PC-9 (cell line): ENCODE measurements at regions not wholly inside any gene's neighbourhood (a gene's known extent, or its start where the extent isn't known, plus 50 kb on each side); places are given as distances from the start of the nearest gene placed in this dataset.

Experiments used
- EZH2 ChIP-seq: fragments of 200-600 bp; sonication (generic); IDR thresholded peaks from 2 replicates; pipeline ENCODE4 v1.8.0; 2017; ENCODE audit warnings: antibody characterized with exemption, low read depth
- TF ChIP-seq, protein P1 (sequence below): fragments of 200-600 bp; sonication (generic); conservative IDR thresholded peaks from 2 replicates; pipeline ENCODE4 v1.6.1; 2017; ENCODE audit warnings: mixed run types, antibody characterized with exemption, mild to moderate bottlenecking, moderate library complexity

DNA sequence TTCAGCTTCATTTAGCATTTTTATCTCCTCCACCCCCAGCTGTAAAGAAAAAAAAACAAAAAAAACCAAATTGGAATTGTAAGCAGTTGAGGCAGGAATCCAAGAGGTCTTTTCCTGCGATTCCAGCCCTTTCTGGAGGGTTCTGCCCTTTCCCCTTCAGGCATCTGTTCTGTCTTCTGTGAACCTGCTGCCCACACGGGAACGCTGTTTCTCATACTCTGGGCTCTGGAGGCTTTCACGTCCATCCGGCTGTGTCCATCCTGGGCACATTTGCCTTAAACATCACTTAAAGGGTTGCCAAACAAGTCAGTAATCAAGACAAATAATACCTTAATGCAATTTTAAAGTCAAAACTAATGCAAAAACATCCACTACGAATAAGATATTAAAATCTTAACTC is 302.8 kb upstream of the PITRM1 start:
- TF ChIP-seq, protein P1, sequence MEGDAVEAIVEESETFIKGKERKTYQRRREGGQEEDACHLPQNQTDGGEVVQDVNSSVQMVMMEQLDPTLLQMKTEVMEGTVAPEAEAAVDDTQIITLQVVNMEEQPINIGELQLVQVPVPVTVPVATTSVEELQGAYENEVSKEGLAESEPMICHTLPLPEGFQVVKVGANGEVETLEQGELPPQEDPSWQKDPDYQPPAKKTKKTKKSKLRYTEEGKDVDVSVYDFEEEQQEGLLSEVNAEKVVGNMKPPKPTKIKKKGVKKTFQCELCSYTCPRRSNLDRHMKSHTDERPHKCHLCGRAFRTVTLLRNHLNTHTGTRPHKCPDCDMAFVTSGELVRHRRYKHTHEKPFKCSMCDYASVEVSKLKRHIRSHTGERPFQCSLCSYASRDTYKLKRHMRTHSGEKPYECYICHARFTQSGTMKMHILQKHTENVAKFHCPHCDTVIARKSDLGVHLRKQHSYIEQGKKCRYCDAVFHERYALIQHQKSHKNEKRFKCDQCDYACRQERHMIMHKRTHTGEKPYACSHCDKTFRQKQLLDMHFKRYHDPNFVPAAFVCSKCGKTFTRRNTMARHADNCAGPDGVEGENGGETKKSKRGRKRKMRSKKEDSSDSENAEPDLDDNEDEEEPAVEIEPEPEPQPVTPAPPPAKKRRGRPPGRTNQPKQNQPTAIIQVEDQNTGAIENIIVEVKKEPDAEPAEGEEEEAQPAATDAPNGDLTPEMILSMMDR = no peak
- TF ChIP-seq EZH2 = no peak
